Parathyroid adenoma (tissue), 2 donors: ENCODE measurements at regions not wholly inside any gene's neighbourhood (a gene's known extent, or its start where the extent isn't known, plus 50 kb on each side); places are given as distances from the start of the nearest gene placed in this dataset.

Source experiments
- H2AFZ ChIP-seq: fragments of 300-600 bp; sonication (generic); one replicate; pipeline ENCODE4 v1.7.0; 2017; ENCODE audit warnings: antibody characterized with exemption, mild to moderate bottlenecking
- H3K27ac ChIP-seq: fragments of 300-600 bp; sonication (generic); one replicate; pipeline ENCODE4 v1.7.0; 2017
- H3K27me3 ChIP-seq: fragments of 300-600 bp; sonication (generic); one replicate; pipeline ENCODE4 v1.7.0; 2017; ENCODE audit warnings: low read length; ENCODE audit not compliant: control insufficient read depth, insufficient read depth
- H3K36me3 ChIP-seq: fragments of 300-600 bp; sonication (generic); one replicate; pipeline ENCODE4 v1.7.0; 2017; ENCODE audit warnings: low read length; ENCODE audit not compliant: control insufficient read depth, insufficient read depth
- H3K4me1 ChIP-seq: fragments of 300-600 bp; sonication (generic); one replicate; pipeline ENCODE4 v1.7.0; 2017; ENCODE audit warnings: control low read depth
- H3K4me2 ChIP-seq: fragments of 300-600 bp; sonication (generic); one replicate; pipeline ENCODE4 v1.7.0; 2017; ENCODE audit warnings: low read length
- H3K4me3 ChIP-seq: fragments of 300-600 bp; sonication (generic); one replicate; pipeline ENCODE4 v1.7.0; 2017; ENCODE audit warnings: low read depth, low read length
- H3K79me2 ChIP-seq: fragments of 300-600 bp; sonication (generic); one replicate; pipeline ENCODE4 v1.7.0; 2017; ENCODE audit warnings: control low read depth
- H3K9ac ChIP-seq: fragments of 300-600 bp; sonication (generic); one replicate; pipeline ENCODE4 v1.7.0; 2017; ENCODE audit warnings: mild to moderate bottlenecking
- H3K9me3 ChIP-seq: fragments of 300-600 bp; sonication (generic); one replicate; pipeline ENCODE4 v1.7.0; 2017; ENCODE audit warnings: low read length; ENCODE audit not compliant: control insufficient read depth
- CTCF ChIP-seq: fragments of 300-600 bp; sonication (generic); IDR thresholded peaks from one replicate; pipeline ENCODE4 v1.7.0; 2017; ENCODE audit warnings: antibody characterized with exemption, mild to moderate bottlenecking
- donor health status: primary hyperparathyroidism.

GRCh38 chr11:104361975-104362374 lies 198.0 kb upstream of the PDGFD start:
- H3K4me2 ChIP-seq, result no peak overlapping the region
- no peak overlapping the region for H3K27ac ChIP-seq
- H3K9ac ChIP-seq, result no peak overlapping the region
- no peaks in the 10 kb centered on the region for H3K79me2 ChIP-seq
- H3K4me1 ChIP-seq, result no peaks in the 10 kb centered on the region
- no peaks in the 10 kb centered on the region for H3K9me3 ChIP-seq
- no peak overlapping the region for H2AFZ ChIP-seq
- TF ChIP-seq CTCF, result no peak
- H3K36me3 ChIP-seq, result no peaks in the 10 kb centered on the region
- no peak overlapping the region for H3K4me3 ChIP-seq
- no peaks in the 10 kb centered on the region for H3K27me3 ChIP-seq

GRCh38 chr11:104352036-104352435 lies 188.1 kb upstream of the PDGFD start:
- H3K4me3 ChIP-seq, result no peak overlapping the region
- H3K36me3 ChIP-seq, result no peaks in the 10 kb centered on the region
- TF ChIP-seq CTCF, result no peak
- no peaks in the 10 kb centered on the region for H3K27me3 ChIP-seq
- H2AFZ ChIP-seq, result no peak overlapping the region
- H3K79me2 ChIP-seq, result no peaks in the 10 kb centered on the region
- H3K27ac ChIP-seq, result no peak overlapping the region
- no peaks in the 10 kb centered on the region for H3K9me3 ChIP-seq
- no peak overlapping the region for H3K4me2 ChIP-seq
- H3K9ac ChIP-seq, result no peak overlapping the region
- no peaks in the 10 kb centered on the region for H3K4me1 ChIP-seq

GRCh38 chr11:104343578-104343977 lies 179.6 kb upstream of the PDGFD start:
- Histone ChIP-seq H3K27ac (no peak overlapping the region), H3K27me3 (no peaks in the 10 kb centered on the region), H2AFZ (no peak overlapping the region), H3K9ac (no peak overlapping the region), H3K79me2 (no peaks in the 10 kb centered on the region), H3K36me3 (no peaks in the 10 kb centered on the region), H3K9me3 (no peaks in the 10 kb centered on the region), H3K4me2 (no peak overlapping the region), H3K4me3 (no peak overlapping the region), H3K4me1 (no peaks in the 10 kb centered on the region)
- peak; percentile 16 for TF ChIP-seq CTCF

GRCh38 chr11:104340590-104340989 lies 176.6 kb upstream of the PDGFD start:
- Histone ChIP-seq H3K9me3 (no peaks in the 10 kb centered on the region), H3K36me3 (no peaks in the 10 kb centered on the region), H3K27ac (no peak overlapping the region), H3K27me3 (no peaks in the 10 kb centered on the region), H3K79me2 (no peaks in the 10 kb centered on the region), H3K9ac (no peak overlapping the region), H3K4me2 (no peak overlapping the region), H2AFZ (no peak overlapping the region), H3K4me1 (no peaks in the 10 kb centered on the region), H3K4me3 (no peak overlapping the region)
- no peak for TF ChIP-seq CTCF

GRCh38 chr11:104339380-104339831 lies 175.5 kb upstream of the PDGFD start:
- Histone ChIP-seq H3K9ac (no peak overlapping the region), H3K36me3 (no peaks in the 10 kb centered on the region), H3K4me1 (no peaks in the 10 kb centered on the region), H3K4me3 (no peak overlapping the region), H3K4me2 (no peak overlapping the region), H3K9me3 (no peaks in the 10 kb centered on the region), H3K27ac (no peak overlapping the region), H3K27me3 (no peaks in the 10 kb centered on the region), H2AFZ (no peak overlapping the region), H3K79me2 (no peaks in the 10 kb centered on the region)
- no peak for TF ChIP-seq CTCF
